Tibial nerve (tissue), 3 donors: ENCODE measurements at regions not wholly inside any gene's neighbourhood (a gene's known extent, or its start where the extent isn't known, plus 50 kb on each side); places are given as distances from the start of the nearest gene placed in this dataset.

Experiments
- CTCF ChIP-seq, 5 experiments: fragments of 200-600 bp in 3 of 5; fragments of 450-650 bp in 2 of 5; sonication (generic) in 3 of 5; IDR thresholded peaks; one replicate each; pipeline ENCODE4 v1.5.1; 2016 to 2019; ENCODE audit warnings: antibody characterized with exemption in 5 of 5, mild to moderate bottlenecking in 3 of 5, moderate library complexity in 2 of 5
- POLR2A ChIP-seq, 2 donors: fragments of 450-650 bp; IDR thresholded peaks; one replicate each; pipeline ENCODE4 v1.6.1; 2017; ENCODE audit warnings: antibody characterized with exemption in 2 of 2, mild to moderate bottlenecking in 2 of 2, moderate library complexity in 2 of 2

GRCh38 chr5:159567461-159567860 is 237.2 kb upstream of the IL12B start:
- TF ChIP-seq CTCF (IDR thresholded peaks at IDR 0.05) = no peak
- TF ChIP-seq POLR2A (IDR thresholded peaks at IDR 0.05) = no peak
